ENCODE measurements at regions not wholly inside any gene's neighbourhood (a gene's known extent, or its start where the extent isn't known, plus 50 kb on each side); places are given as distances from the start of the nearest gene placed in this dataset.
"Not testable (repeated sequence)": the region's sequence is repeated elsewhere in the genome, so short reads cannot be mapped to it uniquely, and the experiment has no call there.

DNA sequence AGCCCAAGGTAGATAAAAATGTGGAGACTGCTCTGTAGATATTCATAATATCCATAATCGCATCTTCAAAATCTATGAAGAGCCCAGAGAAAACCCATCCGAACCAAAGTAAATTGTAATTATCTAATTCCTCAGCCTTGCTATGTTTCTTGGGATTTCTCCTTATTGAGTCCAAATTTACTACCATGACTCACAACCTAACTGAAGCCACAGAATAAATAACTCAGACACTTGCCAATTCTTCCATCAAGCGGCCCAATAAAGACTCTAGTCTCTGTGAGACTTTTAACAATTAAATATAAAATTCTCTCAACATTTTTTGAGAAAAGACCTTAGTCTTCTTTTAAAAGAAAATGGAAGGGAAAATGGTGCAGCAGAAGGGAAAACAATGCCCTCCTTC is 409.8 kb downstream of the DAD1 start:
- DNase-seq (ENCODE audit: low read depth in 4 of 4, low spot score in 2 of 4): no peak

DNA sequence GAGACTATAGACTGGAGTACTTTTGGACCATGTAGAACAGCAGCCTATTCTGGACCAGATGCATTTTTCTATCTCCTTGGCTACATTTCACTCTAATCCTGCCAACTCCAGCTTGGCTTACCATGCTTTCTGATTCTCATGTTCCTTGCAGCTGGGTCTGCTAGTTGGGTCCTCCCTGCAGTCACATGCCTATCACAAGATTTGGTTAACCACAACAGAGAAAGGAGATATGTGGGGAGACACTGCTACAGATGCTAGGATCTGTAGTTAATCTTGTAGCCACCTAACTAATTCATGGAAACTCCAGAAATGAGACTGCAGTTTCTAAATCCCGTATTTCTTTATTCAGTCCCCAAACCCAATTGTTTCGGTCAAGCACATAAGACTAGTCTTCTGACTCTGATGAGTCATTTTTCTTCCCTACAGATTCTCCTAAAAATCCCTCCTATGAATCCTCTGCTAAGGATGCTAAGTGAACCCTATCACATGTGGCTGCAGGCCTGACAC is 410.6 kb downstream of the DAD1 start:
- no peak for DNase-seq (ENCODE audit: low read depth in 4 of 4, low spot score in 2 of 4)

DNA sequence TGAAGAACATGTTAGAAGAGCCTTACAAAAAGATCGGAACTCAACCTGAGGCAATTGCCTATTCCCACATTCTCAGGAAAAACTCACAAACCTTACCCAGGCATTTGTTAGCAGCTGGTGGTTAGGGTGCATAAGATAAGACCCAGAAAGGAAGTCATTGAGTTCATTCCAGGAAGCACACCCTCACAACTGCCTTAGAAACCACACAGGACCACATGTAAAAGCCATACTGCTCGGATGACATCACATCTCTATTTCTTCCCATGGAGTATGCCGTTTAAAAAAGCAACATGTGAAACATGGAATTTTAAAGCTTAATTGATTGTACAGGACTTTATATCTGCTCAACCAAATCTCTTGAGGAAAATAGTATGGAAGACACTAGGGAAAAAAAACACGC is 411.2 kb downstream of the DAD1 start:
- no peak for DNase-seq (ENCODE audit: low read depth in 4 of 4, low spot score in 2 of 4)

DNA sequence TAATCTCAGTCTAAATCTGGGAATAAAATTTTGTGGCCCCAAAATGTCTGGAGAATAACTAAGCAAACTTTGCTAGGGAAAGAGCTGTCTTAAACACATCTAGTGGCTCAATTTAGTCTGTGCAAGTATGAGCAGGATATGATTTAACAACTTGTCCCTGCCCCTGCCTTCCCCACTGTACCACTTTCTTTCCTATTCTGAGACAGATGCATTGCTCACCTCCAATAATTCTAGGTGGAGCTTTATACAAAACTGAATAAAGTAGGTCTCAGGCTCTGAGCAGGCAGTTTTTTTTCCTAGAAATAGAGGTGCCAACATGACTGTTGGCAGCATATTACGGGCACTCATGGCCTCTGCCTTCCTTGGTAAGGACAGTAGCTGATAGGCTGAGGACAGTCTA is 412.1 kb downstream of the DAD1 start:
- no peak for DNase-seq (ENCODE audit: low read depth in 4 of 4, low spot score in 2 of 4)

DNA sequence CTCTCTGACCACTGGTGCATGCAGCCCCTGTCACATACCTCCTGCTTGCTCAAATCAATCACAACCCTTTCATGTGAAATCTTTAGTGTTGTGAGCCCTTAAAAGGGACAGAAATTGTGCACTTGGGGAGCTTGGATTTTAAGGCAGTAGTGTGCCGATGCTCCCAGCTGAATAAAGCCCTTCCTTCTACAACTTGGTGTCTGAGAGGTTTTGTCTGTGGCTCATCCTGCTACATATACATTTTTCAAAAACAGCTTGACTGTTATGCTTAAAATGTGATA is 413.8 kb downstream of the DAD1 start:
- DNase-seq (ENCODE audit: low read depth in 4 of 4, low spot score in 2 of 4): not testable (repeated sequence)

DNA sequence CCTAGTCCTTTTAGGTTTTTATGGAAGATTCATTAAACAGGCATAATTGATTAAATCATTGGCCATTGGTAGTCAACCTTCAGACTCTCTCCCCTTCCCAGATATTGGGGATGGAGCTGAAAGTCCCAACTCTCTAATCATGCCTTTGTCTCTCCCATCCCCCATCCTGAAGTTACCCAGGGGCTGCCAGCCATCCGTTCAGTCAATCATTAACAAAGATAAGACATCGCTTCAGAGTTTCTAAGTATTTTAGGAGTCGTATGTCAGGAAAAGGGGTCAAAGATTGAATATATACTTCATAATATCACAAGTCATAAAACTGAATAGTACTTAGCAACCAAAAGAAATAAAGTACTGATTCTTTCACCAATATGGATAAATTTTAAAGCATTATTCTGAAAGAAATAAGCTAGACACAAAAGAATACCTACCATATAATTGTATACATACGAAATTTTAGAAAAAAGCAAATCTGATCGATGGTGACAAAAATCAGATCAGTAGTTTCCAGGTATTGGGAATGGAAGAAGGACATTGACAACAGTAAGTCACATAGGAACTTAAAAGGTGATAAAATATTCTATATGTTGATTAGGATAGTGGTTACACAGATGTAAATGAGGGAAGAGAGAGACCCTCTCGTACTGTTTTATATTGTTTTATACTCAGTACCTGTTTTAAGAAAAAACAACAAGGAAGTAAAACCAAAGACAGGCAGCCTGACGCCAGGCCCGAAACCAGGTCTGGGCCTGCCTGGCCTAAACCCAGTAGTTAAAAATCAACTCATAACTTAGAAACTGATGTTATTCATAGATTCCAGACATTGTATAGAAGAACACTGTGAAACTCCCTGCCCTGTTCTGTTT is 414.4 kb downstream of the DAD1 start:
- no peak for DNase-seq (ENCODE audit: low read depth in 4 of 4, low spot score in 2 of 4)

DNA sequence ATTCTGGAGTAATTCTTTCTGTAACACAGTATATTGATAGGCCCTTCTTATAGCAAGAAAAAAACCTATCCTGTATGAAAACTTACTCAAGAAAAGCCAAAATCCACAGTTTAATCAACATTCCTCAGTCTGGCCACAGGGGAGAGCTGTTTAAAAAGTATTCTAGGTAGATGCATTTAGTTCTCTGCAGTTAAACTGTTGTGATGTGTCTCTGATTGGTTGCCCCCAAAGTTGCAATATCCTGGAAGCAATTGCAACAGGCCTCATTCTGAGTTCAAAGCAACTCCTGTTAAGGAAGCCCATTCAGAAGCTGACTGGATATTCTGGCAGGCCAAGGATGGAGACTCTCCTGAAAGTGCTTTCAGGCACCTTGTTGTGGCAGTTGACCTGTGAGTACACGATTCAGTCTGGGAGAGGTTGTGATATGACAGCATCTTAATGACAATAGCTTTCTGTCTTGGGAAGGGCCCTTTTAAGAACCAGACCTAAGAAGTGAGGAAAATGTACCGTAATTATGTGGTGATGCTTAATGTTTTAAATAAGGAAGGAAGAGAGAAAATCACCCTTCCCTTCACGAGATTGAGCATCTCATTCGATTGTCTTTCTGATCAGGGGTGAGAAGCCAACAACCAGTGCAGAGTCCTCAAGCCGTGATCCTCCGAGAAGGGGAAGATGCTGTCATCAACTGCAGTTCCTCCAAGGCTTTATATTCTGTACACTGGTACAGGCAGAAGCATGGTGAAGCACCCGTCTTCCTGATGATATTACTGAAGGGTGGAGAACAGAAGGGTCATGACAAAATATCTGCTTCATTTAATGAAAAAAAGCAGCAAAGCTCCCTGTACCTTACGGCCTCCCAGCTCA is 420.7 kb downstream of the DAD1 start:
- no peak for DNase-seq (ENCODE audit: low read depth in 4 of 4, low spot score in 2 of 4)

DNA sequence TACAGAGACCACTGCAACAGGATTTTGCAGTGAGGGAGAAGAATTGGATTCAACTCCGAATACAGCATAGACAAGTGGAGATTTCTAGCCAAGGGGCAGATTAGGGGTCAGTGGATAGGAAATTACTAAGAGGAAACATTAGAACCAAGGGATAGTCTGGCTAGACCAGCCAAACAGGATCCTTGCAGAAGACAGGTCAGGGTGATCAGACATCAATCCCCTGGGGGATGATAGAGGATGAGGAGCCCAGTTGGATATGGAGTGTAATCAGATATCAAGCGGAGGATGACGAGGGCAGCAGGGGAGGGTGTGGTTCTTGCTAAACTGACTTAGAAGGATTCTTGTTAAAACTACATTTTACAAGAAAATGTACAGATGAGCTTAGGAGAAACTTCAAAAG is 424.4 kb downstream of the DAD1 start:
- no peak for DNase-seq (ENCODE audit: low read depth in 4 of 4, low spot score in 2 of 4)

DNA sequence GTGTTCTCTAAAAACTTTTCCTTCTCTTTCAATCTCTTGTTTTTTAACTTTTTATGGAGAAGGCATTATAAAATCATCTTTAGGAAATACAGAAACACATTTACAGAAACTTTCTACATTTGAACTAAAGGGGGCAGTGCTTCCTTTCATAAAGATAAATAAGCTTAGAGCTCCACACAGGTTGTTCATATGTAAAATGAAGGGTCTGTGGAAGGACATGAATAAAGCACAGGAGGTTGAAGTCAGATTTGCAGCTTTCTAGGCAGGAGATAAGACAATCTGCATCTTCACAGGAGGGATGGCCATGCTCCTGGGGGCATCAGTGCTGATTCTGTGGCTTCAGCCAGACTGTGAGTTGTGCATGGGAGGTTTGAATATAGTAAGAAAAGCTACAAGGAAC is 426.0 kb downstream of the DAD1 start:
- no peak for DNase-seq (ENCODE audit: low read depth in 4 of 4, low spot score in 2 of 4)

DNA sequence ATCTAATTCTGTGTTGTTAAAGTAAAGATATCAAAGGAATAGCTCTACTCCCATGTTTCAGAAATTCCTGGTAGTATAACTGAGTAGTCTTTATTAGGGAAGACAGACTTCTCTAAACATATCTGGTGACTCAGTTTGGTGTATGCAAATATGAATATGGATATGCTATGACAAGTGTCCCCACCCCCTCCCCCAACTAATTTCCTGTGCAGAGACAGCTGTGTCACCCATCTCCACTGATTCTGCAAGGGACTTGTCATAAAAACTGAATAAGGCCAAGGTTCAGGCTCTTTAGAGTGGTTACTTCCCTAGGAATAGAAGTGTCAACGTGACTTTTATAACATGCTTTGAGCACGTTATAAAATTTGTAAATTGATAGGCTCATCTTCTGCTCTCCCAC is 429.1 kb downstream of the DAD1 start:
- no peak for DNase-seq (ENCODE audit: low read depth in 4 of 4, low spot score in 2 of 4)

DNA sequence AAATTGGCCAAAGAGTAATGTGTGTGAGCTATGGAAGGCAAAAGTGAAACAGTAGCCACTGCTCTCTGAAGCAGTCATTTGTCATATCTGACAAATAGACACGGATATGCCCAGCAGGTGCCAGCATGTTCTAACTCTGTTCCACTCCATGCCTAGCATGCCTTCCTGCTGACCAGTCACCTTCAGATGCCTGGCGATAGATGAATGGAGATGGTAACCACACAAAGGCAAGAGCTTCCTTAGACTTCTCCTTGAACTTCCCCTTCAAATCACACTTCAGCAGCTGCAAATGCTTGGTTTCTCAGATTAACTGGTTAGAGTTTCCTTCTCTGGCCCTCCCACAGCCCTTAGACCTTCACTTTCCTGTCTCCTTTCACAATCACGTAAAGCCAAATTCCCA is 429.9 kb downstream of the DAD1 start:
- DNase-seq (ENCODE audit: low read depth in 4 of 4, low spot score in 2 of 4): no peak

DNA sequence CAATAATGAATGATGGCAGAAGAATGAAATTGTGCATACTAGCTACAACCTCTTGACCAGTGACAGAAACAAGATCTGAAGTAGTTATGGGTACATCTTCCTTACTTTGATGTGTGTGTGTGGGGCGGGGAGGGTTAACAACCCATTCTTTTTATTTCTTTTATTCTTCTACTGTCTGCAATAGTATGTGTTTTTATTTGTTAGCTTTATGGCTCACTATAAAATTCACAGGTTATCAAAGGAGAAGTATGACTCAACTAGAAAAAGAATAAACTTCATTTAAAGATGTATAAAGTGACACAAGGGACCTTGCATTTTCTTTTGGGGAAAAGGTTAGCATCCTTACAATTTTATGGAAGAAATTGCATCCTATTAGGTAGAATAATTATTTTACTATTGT is 430.5 kb downstream of the DAD1 start:
- no peak for DNase-seq (ENCODE audit: low read depth in 4 of 4, low spot score in 2 of 4)

DNA sequence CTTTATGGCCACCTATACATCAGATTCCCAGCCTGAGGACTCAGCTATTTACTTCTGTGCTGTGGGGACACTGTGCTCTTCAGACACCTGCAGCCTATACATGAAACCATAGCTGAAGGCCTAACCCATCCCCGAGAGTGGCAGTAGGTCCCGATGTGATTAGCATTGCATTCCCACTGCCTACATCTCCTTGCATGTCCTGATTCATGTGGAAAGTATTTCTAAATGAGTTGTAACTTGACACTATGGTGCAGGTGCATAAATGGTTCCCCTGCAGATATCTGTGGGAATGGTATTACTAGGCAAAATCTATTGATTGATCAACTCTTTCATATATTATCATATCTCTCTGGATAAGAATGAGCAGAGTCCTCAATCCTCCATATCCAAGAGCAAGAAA is 433.5 kb downstream of the DAD1 start:
- no peak for DNase-seq (ENCODE audit: low read depth in 4 of 4, low spot score in 2 of 4)

DNA sequence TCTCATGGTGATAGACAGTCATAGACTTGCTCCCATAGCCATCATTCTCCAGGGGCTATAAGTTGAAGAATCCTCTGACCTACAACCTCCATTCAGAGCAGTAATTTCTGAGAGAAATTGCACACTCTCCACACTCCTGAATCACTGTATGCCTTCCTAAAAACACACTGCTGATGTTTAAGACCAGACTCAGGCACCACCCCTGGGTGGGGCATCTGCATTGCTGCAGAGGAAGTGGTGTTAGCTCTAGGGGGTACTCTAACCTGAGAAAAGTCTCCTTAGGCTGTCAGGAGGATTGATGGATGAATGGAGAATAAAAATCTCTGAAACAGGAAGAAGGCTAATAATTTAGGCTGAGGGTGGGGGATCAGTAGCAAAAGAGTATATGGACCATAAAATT is 436.1 kb downstream of the DAD1 start:
- DNase-seq (ENCODE audit: low read depth in 4 of 4, low spot score in 2 of 4): no peak

DNA sequence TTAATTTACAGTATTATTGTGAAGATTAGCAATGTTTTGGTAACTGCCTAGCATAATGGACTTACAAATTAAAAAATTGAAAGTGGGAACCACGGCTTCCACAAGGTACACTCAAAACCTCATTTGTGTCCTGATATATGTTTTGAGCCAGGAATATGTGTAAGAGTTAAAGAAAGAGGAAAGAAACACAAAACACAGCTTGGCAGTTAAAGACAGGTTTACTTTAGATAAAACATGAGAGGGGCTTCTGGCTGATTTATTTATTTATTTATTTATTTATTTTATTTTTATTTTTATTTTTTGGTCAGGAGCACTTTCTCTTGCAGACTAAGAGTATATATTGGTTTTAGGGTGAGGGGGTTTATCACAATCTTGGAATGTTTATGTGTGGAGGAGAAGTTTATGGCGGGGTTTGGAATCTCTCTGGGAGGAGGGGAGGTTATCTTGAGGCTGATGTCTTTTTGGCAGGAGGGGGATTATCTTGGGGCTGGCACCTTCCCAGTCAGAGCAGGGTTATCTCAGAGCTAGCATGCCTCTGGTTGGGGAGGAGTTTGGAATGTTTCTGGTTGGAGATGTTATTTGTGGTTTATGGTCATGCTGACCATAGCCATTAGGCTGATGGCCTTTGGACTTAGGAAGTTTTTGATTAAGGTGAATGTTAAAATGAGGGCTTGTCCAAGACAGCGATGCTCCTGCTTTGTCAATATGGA is 436.7 kb downstream of the DAD1 start:
- DNase-seq (ENCODE audit: low read depth in 4 of 4, low spot score in 2 of 4): no peak

DNA sequence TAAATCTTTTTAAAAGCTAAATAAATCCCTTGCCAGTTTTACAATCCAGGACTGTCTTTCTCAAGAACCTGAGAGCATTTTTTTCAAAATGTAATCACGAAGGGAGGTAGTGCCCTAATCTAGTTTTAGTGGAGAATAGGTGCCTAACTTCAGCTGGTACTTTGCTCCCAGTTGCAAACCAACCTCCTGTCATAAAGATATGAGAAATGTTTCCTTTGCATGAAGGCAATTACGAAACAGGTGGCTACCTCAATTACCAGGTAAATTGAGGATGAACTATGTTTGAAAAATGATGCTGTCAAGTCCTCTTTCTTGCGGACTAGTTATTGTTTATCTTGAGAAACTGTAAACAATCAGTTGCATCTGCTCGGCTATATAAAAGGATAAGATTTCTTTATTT is 437.9 kb downstream of the DAD1 start:
- DNase-seq (ENCODE audit: low read depth in 4 of 4, low spot score in 2 of 4): no peak

DNA sequence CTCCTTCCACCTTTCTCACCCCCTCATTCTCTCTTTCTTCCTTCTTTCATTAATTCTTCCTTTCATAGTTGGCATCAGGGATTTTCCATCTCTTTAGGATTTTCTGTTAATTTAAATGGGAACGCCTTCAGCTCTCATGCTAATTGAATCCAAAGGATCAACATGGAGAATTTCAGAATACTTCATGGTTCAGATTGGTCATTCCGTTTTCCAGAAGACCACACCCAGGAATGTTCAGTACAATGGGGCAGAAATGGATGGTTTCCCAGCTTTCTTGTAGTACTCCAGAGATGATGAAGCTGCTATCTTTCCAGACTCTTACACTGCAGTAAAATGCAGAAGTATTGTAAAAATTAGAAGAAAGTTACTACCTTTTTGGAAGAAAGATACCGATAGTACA is 440.0 kb downstream of the DAD1 start:
- no peak for DNase-seq (ENCODE audit: low read depth in 4 of 4, low spot score in 2 of 4)

DNA sequence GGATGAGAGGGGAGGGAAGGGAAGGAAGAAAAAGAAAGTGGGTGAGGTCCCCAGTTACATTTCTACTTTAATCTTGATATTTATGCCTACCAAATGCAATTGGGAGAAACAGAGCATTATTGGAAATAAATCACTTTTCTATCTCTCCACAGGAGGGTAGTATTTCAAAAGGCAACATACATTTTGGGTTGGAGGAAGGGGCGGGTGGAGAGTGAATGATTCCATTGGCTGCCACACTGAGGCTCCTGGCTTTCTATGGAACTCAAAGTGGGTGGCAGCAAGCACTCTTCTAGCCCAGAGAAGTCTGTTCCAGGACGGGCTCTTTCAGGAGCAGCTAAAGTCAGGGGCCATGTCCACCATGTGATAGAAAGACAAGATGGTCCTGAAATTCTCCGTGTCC is 441.3 kb downstream of the DAD1 start:
- no peak for DNase-seq (ENCODE audit: low read depth in 4 of 4, low spot score in 2 of 4)

DNA sequence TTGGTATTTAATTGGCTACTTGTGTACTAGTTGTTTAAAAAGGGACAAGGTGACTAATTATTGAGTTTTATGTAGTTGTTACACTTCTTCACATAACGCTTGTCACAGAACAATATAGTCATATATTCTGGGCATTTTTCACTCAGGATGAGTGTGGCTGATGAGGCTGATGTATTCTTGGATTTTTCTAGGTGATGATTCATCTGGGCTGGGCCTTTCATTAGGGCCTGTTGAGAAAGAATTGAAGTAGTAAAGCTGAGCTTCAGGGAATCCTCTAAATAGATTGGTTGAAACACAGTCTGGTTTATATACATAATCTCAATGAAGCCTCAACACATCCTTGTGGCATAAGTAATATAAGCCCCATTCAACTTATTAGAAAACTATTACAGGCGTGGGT is 445.7 kb downstream of the DAD1 start:
- DNase-seq (ENCODE audit: low read depth in 4 of 4, low spot score in 2 of 4): no peak

DNA sequence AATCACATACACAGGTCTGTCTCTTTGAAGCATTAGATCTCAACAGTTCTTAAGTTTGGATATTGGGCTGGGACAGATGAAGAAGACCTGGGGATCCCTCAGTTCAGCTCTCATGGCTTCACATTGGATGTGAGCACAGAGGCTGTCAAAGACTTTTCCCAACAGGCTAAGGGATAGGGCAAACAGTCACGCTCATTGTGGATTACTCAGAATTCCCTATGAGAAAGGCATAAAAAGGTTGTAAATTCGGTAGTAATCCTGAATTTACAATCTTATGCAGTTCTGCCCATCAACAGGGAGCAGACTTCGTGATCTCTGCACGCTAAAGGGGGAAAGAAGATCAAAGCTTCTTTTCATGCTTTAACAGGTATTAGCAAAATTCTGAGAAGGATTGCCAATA is 448.4 kb downstream of the DAD1 start:
- no peak for DNase-seq (ENCODE audit: low read depth in 4 of 4, low spot score in 2 of 4)

DNA sequence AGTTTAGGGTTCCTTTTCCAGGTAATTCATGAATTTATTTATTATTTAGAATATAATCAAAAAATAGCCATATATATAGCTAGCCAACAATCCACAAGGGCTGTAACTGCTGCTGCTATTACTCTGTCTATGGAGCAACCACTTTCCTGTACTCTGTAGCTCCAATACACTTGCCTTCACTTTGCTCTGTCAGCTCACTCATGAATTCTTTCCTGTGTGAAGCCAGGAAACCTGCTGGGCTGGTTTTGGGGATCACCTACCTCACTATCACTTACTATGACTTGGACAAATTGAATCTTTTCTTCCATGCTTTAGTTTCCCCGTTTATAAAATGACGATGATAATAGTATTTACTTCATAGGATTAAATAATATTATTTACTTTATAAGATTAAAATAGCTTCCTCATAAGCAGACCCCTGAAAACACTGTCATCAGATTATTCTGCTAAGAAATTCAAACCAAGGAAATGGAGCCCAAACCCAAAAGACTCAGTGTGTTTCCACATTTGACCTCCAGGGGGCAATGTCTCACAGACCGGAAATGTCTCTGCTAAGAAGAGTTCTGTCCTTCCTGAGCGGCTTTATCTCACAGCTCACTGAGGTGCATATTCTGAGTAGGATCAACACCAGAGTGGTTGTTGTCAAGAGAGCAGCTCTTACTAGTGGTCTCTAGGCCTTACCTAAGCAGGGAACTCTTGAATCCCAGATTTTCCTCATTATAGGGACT is 457.1 kb downstream of the DAD1 start:
- DNase-seq (ENCODE audit: low read depth in 4 of 4, low spot score in 2 of 4): no peak

Measured in left renal cortex interstitium (tissue), 4 donors.